ENCODE measurements at regions not wholly inside any gene's neighbourhood (a gene's known extent, or its start where the extent isn't known, plus 50 kb on each side); places are given as distances from the start of the nearest gene placed in this dataset.
"Not testable (repeated sequence)": the region's sequence is repeated elsewhere in the genome, so short reads cannot be mapped to it uniquely, and the experiment has no call there.

DNA sequence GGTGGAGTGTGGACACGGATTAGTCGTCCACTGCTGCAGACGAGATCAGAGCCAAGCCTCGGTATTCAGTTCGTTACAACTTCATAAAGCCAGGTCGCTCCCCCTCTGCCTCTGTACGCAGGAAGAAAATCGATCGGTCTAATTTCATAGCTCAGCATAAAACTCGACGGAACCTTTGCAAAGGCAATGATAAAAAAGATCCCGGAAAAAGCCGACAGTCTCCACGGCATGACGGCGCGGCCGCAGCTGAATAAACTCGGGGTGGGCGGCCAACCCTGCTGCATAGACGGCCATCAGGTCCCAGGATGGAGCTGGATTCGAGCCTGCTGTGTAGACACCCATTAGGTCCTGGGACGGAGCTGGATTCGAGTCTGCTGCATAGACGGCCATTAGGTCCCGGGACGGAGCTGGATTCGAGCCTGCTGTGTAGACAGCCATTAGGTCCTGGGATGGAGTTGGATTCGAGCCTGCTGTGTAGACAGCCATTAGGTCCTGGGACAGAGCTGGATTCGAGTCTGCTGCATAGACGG is 113.8 kb upstream of the PPP2R3B start:
- no peak for DNase-seq (ENCODE audit: low spot score)

DNA sequence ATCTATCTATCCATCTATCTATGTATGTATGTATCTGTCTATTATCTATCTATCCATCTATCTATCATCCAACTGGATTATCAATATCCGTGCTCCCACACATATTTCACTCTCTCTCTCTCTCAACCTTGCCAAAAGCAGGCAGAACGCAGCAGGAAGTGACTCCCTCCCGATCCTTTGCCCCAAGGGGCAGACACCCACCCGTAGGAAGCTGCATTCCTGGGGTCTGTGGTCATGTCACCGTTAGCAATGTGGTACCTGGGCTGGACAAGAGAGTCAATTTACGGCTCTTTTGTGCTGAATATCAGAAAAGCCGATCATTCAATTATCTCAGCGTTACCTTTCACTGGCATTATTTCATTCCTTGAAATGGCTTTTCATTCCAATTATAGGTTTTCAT is 119.6 kb upstream of the PPP2R3B start:
- no peak for DNase-seq (ENCODE audit: low spot score)

DNA sequence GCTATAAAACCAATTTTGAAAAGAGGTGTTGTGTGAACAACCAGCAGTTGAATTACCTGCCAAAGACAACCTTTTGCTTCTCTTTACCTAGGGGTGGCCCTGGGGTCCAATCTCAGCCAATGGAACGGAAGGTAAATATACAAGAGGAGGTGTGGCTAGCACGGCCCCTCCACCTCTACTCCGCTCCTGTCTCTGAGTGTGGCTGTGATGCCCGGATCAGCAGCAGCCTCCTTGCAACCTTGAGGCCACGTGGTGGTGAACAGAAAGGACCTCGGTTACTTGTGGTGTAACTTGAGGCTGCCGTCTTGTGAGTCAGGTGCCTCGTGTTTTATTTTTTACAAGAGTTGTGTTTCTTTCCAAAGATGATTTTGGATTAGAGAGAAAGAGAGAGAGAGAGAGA is 121.5 kb upstream of the PPP2R3B start:
- no peak for DNase-seq (ENCODE audit: low spot score)

DNA sequence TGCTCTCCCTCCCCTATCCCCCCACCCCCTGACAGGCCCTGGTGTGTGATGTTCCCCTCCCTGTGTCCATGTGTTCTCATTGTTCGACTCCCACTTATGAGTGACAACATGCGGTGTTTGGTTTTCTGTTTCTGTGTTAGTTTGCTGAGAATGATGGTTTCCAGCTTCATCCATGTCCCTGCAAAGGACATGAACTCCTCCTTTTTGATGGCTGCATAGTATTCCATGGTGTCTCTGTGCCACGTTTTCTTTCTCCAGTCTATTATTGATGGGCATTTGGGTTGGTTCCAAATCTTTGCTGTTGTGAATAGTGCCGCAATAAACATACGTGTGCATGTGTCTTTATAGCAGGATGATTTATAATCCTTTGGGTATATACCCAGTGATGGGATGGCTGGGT is 121.8 kb upstream of the SHOX start:
- DNase-seq (ENCODE audit: low spot score) = not testable (repeated sequence)

DNA sequence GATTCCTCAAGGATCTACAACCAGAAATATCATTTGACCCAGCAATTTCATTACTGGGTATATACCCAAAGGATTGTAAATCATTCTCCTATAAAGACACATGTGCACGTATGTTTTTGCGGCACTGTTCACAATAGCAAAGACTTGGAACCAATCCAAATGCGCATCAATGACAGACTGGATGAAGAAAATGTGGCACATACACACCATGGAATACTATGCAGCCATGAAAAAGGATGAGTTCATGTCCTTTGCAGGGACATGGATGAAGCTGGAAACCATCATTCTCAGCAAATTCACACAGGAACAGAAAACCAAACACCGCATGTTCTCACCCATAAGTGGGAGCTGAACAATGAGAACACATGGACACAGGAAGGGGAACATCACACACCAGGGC is 119.5 kb upstream of the SHOX start:
- not testable (repeated sequence) for DNase-seq (ENCODE audit: low spot score)

DNA sequence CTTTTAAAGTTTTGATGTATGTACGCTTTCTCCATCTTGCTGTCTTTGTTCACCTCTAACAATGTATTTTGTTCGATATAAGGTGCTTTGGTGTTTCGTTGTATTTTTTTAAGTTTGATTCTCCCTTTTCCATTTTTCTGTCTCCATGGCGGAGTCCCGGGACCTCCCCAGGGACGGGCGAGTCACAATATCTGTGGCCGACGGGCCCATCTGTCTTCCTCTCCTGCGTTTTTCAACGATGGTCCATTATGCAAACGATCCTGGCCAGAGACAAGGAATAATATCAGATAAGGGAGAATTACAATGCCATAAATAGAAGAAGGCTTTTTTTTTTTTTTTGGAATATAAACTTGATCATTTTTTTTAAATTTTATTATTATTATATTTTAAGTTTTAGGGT is 112.3 kb upstream of the SHOX start:
- DNase-seq (ENCODE audit: low spot score) = no peak

DNA sequence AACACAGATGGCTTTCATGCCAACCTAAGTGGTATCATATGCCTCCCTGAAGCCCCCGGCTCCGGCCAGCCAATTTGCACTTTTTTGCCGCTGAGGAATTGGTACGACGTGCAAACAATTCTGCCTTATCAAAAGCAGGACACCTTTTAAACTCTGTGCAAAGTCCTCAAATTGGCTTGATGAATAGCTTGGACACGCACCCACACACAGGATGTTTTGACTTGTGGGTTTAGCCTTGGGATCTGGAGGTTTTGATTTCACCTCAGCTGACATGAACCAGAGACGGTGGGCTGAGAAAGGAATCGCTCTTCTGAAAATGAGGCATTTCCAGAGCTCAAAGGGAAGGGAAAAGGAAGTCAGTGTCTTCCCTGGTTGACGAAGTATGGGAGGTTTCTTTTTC is 110.8 kb upstream of the SHOX start:
- DNase-seq (ENCODE audit: low spot score) = no peak

DNA sequence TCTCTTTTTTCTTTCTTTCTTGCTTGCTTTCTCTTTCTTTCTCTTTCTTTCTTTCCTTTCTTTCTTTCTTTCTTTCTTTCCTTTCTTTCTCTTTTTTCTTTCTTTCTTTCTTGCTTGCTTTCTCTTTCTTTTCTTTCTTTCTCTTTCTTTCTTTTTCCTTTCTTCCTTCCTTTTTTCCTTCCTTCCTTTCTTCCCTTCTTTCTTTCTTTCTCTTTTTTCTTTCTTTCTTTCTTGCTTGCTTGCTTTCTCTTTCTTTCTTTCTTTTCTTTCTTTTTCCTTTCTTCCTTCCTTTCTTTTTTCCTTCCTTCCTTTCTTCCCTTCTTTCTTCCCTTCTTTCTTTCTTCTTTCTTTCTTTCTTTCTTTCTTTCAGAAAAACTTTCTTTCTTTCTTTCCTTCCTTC is 108.1 kb upstream of the SHOX start:
- no peak for DNase-seq (ENCODE audit: low spot score)

DNA sequence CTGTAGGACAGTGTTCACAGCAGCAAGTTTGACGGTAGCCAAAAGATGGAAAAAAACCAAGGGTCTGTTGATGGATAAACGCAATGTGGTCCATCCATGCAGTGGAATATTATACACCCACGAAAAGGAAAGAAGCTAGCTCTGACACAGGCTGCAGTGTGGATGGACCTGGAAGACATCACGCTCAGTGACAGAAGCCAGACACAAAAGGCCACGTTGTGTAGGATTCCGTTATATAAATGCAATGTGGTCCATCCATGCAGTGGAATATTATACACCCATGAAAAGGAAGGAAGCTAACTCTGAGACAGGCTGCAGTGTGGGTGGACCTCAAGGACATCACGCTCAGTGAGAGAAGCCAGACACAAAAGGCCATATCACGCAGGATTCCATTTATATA is 105.5 kb upstream of the SHOX start:
- no peak for DNase-seq (ENCODE audit: low spot score)

DNA sequence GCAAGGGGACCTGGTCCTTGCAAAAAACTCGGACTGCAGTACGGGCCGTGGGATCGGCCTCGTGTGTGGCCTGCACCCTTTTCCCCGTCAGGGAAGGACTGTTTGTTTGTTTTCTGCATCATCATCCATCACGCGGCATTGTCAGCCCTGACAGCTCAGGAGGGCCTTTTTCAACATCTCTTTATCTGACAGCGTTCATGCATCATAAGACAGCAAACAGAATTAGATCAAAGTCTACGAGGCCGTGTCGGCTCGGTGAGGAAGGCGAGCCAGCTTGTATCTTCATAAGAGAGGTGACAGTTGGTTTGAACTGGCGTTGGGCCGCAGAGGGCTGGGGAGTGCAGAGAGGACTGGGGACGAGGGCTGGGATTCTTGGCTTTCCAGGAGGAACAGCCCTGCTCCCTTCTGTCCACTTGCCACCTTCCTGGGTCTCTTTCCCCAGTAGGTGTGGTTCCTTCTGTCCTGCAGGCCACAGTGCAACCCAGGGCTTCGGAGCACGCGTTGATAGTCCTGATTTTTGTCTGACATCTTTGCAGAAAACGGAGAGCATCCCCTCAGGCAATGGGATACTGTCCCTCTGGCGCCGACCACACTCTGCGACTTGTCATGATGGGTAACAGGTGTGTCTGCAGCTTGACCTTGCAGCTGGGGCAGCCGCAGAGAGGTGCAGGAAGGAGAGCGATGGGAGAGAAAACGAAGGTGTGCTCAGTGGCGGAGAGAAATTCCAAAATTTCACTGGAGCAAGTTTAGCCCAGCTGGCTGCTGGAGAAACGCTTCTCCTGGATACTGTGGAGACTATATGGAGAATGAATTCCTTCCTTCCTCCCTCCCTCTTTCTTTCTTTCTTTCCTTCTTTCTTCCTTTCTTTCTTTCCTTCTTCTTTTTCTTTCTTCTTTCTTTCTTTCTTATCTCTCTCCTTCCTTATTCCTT is 104.0 kb upstream of the SHOX start:
- no peak for DNase-seq (ENCODE audit: low spot score)

DNA sequence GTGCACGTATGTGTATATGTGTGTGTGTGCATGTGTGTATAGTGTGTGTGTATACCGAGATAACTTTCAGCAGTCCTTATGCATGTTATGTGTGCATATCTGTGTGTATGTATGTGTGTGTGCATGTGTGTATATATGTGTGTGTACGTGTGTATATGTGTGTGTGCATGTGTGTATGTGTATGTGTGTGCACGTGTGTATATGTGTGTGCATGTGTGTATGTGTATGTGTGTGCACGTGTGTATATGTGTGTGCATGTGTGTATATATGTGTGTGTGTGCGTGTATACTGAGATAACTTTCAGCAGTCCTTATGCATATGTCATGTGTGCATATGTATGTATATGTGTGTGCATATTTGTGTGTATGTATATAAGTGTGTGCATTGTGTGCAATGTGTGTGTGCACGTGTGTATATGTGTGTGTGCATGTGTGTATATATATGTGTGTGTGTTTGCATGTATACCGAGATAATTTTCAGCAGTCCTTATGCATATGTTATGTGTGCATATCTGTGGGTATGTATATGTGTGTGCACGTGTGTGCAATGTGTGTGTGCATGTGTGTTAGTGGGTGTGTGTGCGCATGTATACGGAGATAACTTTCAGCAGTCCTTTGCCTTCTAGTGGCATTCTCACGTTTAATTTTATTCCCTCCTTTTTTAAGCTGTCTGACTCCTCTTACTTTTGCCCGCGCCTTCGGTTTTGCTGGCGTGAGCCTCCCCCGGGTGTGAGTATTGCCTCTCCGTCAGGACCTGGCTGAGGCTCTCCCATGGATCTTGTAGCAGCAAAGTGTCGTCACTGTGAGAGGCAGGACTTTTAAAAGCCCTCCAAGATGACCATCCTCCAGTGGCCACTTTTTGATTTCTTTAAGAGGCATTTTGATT is 99.6 kb upstream of the SHOX start:
- no peak for DNase-seq (ENCODE audit: low spot score)

DNA sequence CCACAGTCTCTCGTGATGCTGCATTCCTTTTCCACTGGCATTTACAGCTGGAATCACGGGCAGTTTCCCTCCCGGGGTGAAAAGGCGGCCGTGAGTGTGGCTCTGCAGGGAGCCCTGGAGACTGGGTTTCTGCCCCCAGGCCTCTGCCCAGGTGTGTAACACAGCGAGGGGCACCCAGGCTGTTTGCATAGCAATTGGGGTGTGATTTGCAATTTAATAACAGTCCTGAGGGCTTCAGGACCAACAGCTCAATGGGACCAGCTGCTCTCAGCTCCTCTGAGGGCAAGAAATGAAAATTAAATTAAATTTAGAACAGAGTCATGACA is 99.0 kb upstream of the SHOX start:
- no peak for DNase-seq (ENCODE audit: low spot score)

DNA sequence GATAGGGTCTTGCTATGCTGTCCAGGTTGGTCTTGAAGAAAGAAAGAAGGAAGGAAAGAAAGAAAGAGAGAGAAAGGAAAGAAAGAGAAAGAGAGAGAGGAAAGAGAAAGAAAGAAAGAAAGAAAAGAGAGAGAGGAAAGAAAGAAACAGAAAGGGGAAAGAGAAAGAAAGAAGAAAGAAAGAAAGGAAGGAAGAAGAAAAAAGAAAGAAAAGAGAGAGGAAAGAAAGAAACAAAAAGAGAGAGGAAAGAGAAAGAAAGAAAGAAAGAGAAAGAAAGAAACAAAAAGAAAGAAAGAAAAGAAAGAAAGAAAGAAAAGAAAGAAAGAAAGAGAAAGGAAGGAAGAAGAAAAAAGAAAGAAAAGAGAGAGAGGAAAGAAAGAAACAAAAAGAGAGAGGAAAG is 95.8 kb upstream of the SHOX start:
- no peak for DNase-seq (ENCODE audit: low spot score)

DNA sequence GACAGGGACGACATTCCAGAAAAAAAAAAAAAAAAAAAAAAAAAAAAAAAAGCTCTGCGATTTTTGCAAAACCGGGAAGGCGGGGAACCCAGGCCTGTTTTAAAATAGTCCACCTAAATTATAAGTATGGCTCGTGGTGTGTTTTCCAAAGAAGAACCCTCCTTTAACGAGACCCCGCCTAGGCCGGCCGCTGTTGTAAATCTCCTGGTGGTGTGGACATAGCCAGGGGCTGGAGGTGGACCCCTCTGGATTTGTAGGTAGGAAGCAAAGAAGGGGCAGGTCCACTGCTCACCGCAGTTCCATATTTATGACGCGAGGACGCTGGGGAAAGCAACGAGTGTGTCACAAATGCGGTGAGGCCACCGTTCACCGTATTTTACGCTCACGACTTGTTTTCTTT is 94.0 kb upstream of the SHOX start:
- DNase-seq (ENCODE audit: low spot score) = no peak

DNA sequence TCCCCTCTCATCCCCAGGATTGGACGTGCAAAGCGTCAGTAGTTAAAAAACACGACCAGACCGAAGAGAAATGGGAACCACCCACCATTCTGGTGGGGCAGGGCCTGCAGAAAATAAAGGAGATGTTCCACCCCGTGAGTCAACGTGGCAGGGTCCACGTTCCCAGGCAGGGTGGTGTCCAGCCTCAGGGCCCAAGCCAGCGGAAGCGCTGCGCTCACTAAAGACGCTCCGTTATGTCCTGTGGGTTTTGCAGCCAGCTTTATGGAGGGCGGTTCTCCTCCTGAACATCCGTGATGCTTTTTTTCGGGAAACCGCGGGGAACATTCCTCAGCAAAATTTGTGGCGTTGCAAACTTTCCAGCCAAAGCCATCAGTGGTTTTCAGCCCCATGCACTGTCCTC is 93.4 kb upstream of the SHOX start:
- no peak for DNase-seq (ENCODE audit: low spot score)

DNA sequence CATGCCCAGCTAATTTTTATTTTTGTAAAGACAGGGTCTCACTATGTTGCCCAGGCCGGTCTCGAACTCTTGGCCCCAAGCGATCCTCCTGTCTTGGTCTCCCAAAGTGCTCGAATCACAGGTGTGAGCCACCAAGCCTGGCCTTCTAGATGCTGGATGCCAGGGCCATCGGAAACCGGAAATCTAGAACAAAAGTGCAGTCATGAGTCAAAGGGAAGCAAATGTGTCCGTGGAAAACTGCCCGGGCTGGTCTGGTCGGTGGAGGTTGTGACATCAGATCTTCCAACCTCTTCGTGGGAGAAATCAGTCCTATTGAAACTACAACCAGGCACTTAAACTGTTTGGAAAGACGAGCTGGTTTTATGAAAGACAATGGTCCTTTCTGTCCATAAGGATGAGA is 92.3 kb upstream of the SHOX start:
- no peak for DNase-seq (ENCODE audit: low spot score)

DNA sequence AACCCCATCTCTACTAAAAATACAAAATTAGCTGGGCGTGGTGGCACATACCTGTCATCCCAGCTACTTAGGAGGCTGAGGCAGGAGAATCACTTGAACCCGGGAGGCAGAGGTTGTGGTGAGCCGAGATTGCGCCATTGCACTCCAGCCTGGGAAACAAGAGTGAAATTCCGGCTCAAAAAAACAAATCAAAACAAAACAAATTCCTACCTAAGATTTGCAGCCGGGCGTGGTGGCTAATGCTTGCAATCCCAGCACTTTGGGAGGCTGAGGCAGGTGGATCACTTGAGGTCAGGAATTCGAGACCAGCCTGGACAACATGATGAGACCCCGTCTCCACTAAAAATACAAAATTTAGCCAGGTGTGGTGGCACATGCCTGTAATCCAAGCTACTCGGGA is 89.6 kb upstream of the SHOX start:
- not testable (repeated sequence) for DNase-seq (ENCODE audit: low spot score)

DNA sequence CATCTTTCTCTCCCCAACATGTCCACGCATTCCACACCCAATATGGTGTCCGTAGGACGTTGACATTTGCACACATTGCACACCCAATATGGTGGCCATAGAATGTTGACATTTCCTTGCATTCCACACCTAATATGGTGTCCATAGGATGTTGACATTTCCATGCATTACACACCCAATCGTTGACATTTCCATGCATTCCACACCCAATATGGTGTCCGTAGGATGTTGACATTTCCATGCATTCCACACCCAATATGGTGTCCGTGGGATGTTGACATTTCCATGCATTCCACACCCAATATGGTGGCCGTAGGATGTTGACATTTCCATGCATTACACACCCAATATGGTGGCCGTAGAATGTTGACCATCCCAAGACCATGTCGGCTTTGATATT is 88.4 kb upstream of the SHOX start:
- no peak for DNase-seq (ENCODE audit: low spot score)

DNA sequence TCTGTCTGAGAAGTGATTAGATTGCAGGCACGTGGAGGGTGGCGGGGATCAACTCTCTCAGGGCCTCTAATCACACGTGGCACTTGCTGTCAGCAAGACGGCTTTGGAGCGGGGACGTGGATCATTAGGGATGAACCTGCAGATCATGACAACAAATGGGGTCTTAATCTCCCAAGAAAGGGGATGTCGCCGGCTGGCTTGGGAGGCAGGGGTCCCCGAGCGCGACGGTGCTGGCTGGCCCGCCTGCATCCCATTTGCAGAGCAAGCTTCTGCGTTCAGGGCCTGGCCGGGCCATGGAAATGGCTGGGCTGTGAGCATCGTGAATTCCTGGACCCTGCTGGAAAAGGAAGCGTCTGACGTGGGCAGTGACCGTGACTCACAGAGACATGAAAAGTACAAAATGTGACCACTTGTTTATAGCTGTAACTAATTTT is 85.1 kb upstream of the SHOX start:
- no peak for DNase-seq (ENCODE audit: low spot score)

DNA sequence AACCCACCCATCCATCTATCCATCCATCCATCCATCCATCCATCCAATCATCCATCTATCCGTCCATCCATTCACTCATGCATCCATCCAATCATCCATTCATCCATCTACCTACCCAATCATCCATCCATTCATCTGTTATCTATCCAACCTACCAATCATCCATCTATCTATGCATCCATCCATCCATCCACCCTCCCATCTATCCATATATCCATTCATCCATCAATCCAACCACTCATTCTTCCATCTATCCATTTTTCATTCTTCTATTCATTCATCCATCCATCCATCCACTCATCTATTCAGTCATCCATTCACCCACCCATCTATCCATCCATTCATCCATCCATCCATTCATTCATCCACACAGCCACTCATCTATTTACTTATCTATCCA is 80.1 kb upstream of the SHOX start:
- no peak for DNase-seq (ENCODE audit: low spot score)

DNA sequence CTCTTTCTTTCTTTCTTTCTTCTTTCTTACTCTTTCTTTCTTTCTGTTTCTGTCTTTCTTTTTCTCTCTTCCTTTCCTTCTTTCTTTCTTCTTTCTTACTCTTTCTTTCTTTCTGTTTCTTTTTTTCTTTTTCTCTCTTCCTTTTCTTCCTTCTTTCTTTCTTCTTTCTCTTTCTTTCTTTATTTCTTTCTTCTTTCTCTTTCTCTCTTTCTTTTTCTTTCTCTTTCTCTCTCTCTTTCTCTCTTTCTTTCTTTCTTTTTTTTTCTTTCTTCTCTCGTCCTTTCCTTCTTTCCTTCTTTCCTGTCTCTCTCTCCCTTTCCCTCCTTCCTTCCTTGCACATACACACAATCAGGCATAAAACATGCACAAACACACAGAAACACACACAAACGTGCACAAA is 79.3 kb upstream of the SHOX start:
- no peak for DNase-seq (ENCODE audit: low spot score)

DNA sequence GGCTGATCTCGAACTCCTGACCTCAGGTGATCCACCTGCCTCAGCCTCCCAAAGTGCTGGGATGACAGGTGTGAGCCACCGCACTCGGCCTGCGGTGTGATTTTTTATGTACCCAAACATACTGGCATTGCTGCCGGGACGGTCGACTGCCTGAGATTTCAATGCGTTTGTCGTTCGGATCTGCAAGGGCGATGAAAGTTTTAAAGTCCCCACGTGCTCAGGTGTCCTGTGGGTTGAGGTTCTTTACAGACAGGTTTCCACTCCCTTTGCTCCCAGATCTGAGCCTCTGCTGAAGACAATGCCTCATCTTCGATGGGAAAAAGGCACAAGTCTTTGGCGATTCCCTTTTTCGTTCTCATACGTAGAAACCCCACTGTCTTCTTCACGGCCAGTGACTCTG is 78.1 kb upstream of the SHOX start:
- no peak for DNase-seq (ENCODE audit: low spot score)

DNA sequence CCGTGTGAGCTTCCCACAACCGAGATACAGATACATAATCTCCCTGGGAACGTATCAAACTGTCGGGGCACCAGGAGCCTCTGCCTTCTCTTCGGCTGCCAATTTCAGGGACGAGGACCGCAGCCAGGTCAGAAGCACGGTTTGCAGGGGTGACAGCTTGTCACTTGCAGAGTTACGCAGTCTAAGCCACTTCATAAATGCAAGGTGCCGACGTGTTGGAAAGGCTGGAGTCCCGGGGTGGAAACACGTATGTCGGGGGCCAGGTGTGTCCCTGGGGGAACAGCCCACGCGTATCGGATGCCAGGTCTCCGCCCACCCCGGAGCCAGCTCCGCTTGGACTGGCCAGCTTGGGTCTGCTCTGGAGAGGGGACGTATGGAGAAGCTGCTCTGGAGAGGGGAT is 76.3 kb upstream of the SHOX start:
- no peak for DNase-seq (ENCODE audit: low spot score)

All from LoVo (cell line).